Transverse colon (tissue), 3 donors: ENCODE measurements at regions not wholly inside any gene's neighbourhood (a gene's known extent, or its start where the extent isn't known, plus 50 kb on each side); places are given as distances from the start of the nearest gene placed in this dataset.

Source experiments
- POLR2A ChIP-seq: fragments of 450-650 bp; IDR thresholded peaks from one replicate; pipeline ENCODE4 v1.6.1; 2016; ENCODE audit warnings: antibody characterized with exemption, mild to moderate bottlenecking, moderate library complexity
- TF ChIP-seq, protein P1 (sequence below), 5 experiments: fragments of 200-600 bp in 3 of 5; fragments of 450-650 bp in 2 of 5; sonication (generic) in 3 of 5; IDR thresholded peaks; 1 replicate in 2 of 5; 2 replicates in 3 of 5; pipeline ENCODE4 v1.5.1; 2016 to 2017; ENCODE audit warnings: antibody characterized with exemption in 5 of 5, inconsistent platforms in 3 of 5, mild to moderate bottlenecking in 2 of 5, moderate library complexity in 1 of 5

DNA sequence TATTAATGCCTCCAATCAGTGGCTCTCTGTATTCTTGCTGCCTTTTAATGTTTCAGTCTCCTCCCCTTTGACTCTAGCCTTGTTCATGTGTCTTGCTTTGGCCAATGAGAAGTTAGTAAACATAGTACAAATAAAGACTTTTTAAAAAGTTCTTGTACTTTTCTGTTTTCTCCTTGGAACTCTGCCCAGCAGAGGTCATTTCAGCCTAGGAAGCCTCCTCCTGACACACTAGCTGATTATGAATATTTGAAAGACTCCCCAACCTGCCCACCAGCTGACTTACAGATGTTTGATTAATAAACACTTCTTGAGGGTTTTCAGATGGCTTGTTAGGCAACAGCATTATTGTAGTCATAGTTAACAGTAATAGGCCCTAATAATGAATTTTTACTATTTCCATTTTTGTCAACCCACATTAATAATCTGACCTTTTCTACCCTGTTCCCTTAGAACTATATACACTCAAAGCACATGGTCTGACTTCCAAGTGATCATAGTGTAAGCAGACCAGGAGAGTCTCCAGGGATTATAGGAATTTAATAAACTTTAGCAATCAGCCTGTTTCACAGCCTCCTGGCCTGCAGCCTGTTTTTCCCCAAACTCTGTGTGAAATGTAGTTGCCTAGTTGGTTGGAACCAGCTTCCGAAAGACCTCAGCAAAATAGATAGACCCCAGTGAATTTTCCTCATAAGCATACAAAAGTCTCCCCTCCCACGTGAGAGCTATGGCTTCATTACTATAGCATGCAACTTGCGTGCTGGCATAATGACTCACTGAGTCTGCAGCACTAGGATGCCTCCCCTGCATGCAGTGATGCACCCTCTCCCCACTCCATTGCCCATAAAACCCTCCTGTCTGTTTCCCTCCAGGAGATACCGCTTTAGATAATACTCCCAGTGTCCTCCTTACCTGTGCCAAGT lies 670.7 kb upstream of the ZNF804A start:
- TF ChIP-seq, protein P1, sequence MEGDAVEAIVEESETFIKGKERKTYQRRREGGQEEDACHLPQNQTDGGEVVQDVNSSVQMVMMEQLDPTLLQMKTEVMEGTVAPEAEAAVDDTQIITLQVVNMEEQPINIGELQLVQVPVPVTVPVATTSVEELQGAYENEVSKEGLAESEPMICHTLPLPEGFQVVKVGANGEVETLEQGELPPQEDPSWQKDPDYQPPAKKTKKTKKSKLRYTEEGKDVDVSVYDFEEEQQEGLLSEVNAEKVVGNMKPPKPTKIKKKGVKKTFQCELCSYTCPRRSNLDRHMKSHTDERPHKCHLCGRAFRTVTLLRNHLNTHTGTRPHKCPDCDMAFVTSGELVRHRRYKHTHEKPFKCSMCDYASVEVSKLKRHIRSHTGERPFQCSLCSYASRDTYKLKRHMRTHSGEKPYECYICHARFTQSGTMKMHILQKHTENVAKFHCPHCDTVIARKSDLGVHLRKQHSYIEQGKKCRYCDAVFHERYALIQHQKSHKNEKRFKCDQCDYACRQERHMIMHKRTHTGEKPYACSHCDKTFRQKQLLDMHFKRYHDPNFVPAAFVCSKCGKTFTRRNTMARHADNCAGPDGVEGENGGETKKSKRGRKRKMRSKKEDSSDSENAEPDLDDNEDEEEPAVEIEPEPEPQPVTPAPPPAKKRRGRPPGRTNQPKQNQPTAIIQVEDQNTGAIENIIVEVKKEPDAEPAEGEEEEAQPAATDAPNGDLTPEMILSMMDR (IDR thresholded peaks at IDR 0.05) = no peak
- TF ChIP-seq POLR2A = no peak
